PC-9 (cell line): ENCODE measurements at regions not wholly inside any gene's neighbourhood (a gene's known extent, or its start where the extent isn't known, plus 50 kb on each side); places are given as distances from the start of the nearest gene placed in this dataset.

ENCODE experiments used
- BruUV-seq: library from RNA; stranded (reverse); fragments of 400-500 nt; replicated peaks from 2 replicates; lab custom pipeline; 2021; lab: Mats Ljungman, UMichigan
- CTCF ChIA-PET: fragments of 300-600 bp; sonication (Branson Sonifier 250); formaldehyde crosslinking; loops from one replicate; lab custom pipeline; 2022; ENCODE audit warnings: antibody characterized with exemption; lab: Charles Lee
- POLR2A ChIA-PET: fragments of 300-600 bp; sonication (Branson Sonifier 250); formaldehyde crosslinking; loops from one replicate; lab custom pipeline; 2022; ENCODE audit warnings: antibody characterized with exemption; ENCODE audit not compliant: unreplicated experiment; lab: Charles Lee
- DNase-seq, 2 experiments: peaks; one replicate each; pipeline versions ENCODE4 v3.0.0 to v3.0.0-alpha.2; 2015 to 2022; ENCODE audit warnings: mixed read lengths in 1 of 2
- H2AFZ ChIP-seq: fragments of 200-600 bp; sonication (generic); 2 replicates; pipeline ENCODE4 v1.8.1; 2017; ENCODE audit warnings: antibody characterized with exemption
- H3F3A ChIP-seq: fragments of 200-600 bp; sonication (generic); 2 replicates; pipeline ENCODE4 v1.8.1; 2017; ENCODE audit warnings: antibody characterized with exemption, mild to moderate bottlenecking, low read depth; ENCODE audit not compliant: insufficient read depth
- H3K27ac ChIP-seq: fragments of 200-600 bp; sonication (generic); 2 replicates; pipeline ENCODE4 v1.6.1; 2016; ENCODE audit warnings: mixed run types
- H3K27me3 ChIP-seq: fragments of 200-600 bp; sonication (generic); 2 replicates; pipeline ENCODE4 v1.6.1; 2016; ENCODE audit warnings: low read depth, mixed run types; ENCODE audit not compliant: insufficient read depth
- H3K36me3 ChIP-seq: fragments of 200-600 bp; sonication (generic); 2 replicates; pipeline ENCODE4 v1.6.1; 2016; ENCODE audit warnings: low read depth, mixed run types
- H3K4me1 ChIP-seq: fragments of 200-600 bp; sonication (generic); replicated peaks from 2 replicates; pipeline ENCODE4 v1.6.1; 2016; ENCODE audit warnings: mixed run types; ENCODE audit not compliant: insufficient read depth
- H3K4me2 ChIP-seq: fragments of 200-600 bp; sonication (generic); 2 replicates; pipeline ENCODE4 v1.6.1; 2017; ENCODE audit warnings: mixed run types
- H3K4me3 ChIP-seq: fragments of 200-600 bp; sonication (generic); 2 replicates; pipeline ENCODE4 v1.6.1; 2016; ENCODE audit warnings: mixed run types
- H3K79me2 ChIP-seq: fragments of 200-600 bp; sonication (generic); 2 replicates; pipeline ENCODE4 v1.6.1; 2017; ENCODE audit warnings: low read depth, mixed run types
- H3K9me2 ChIP-seq: fragments of 200-600 bp; sonication (generic); 2 replicates; pipeline ENCODE4 v1.8.1; 2017; ENCODE audit warnings: mild to moderate bottlenecking; ENCODE audit not compliant: insufficient read depth
- H3K9me3 ChIP-seq: fragments of 200-600 bp; sonication (generic); 2 replicates; pipeline ENCODE4 v1.8.1; 2016; ENCODE audit warnings: low read depth; ENCODE audit not compliant: insufficient read depth
- H4K20me1 ChIP-seq: fragments of 200-600 bp; sonication (generic); 2 replicates; pipeline ENCODE4 v1.8.1; 2017; ENCODE audit not compliant: insufficient read depth
- EZH2 ChIP-seq: fragments of 200-600 bp; sonication (generic); IDR thresholded peaks from 2 replicates; pipeline ENCODE4 v1.8.0; 2017; ENCODE audit warnings: antibody characterized with exemption, low read depth
- intact Hi-C: fragments of 100-400 bp; cut with micrococcal nuclease; formaldehyde crosslinking; loops from one replicate; pipeline ENCODE4 v1.10.0; 2022; ENCODE audit not compliant: unreplicated experiment
- TF ChIP-seq, protein P1 (sequence below): fragments of 200-600 bp; sonication (generic); conservative IDR thresholded peaks from 2 replicates; pipeline ENCODE4 v1.6.1; 2017; ENCODE audit warnings: mixed run types, antibody characterized with exemption, mild to moderate bottlenecking, moderate library complexity

DNA sequence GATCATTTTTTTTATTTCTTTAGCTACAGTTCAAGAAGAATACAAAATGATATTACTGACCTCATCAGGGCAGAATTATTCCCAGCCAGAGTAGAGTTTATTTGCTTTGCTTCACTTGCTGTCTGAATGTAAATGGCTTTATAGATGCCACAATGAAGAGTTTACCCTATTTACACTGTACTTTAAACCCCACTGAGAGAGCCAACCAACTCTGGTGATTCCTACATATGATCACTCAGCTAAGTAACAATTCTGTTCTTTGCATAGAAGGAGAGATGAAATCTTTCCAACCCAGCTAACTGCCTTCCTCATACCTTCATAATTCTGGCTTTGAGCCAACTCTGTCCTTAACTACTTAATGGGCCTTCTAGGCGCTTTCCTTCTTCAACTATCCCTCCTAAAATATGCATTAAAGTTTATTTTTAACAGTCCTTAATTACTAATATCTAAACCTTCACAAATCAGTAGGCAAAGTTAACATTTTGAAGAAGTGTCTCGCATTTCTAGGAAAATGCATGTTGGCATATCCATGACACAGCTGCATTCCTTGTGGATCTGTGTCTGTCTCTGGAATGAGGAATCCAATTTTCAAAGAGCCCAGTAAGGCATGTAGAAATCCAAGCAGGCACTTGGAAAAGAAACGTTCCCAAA is 284.8 kb upstream of the GRAMD2B start:
- TF ChIP-seq EZH2, result no peak
- TF ChIP-seq, protein P1, sequence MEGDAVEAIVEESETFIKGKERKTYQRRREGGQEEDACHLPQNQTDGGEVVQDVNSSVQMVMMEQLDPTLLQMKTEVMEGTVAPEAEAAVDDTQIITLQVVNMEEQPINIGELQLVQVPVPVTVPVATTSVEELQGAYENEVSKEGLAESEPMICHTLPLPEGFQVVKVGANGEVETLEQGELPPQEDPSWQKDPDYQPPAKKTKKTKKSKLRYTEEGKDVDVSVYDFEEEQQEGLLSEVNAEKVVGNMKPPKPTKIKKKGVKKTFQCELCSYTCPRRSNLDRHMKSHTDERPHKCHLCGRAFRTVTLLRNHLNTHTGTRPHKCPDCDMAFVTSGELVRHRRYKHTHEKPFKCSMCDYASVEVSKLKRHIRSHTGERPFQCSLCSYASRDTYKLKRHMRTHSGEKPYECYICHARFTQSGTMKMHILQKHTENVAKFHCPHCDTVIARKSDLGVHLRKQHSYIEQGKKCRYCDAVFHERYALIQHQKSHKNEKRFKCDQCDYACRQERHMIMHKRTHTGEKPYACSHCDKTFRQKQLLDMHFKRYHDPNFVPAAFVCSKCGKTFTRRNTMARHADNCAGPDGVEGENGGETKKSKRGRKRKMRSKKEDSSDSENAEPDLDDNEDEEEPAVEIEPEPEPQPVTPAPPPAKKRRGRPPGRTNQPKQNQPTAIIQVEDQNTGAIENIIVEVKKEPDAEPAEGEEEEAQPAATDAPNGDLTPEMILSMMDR, result no peak

DNA sequence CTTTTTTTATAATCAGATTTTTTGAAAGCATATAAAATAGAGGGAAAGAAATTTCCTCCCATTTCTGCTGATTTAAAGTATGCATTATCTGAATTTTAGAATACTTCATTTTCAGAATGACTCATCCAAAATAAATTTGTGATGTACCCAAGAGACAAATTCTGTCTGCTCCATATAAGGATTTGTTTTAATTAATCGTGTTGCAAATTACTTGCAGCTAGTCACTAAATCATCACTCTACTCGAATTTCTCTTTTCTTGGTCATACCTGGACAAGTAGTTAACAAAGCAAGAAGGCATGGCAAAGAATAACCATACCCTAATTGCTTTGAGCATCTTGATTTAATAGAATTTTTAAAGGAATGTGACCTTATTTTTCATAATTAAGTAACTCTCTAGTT is 284.1 kb upstream of the GRAMD2B start:
- Histone ChIP-seq H4K20me1 (no peaks in the 10 kb centered on the region), H3K4me3 (no peak overlapping the region), H3F3A (no peaks in the 10 kb centered on the region), H3K9me2 (no peaks in the 10 kb centered on the region), H3K27me3 (no peaks in the 10 kb centered on the region), H2AFZ (no peak overlapping the region), H3K79me2 (no peaks in the 10 kb centered on the region), H3K36me3 (no peaks in the 10 kb centered on the region), H3K4me1 (no peaks in the 10 kb centered on the region), H3K4me2 (no peak overlapping the region), H3K27ac (no peak overlapping the region), H3K9me3 (no peaks in the 10 kb centered on the region)
- no peak for DNase-seq
- intact Hi-C loops, result no loop called here
- POLR2A ChIA-PET, result no interaction called here
- TF ChIP-seq, protein P1, result no peak
- no peak for TF ChIP-seq EZH2
- no TSS peak for BruUV-seq
- CTCF ChIA-PET, result no interaction called here

More for the DNA sequence above, 284.8 kb upstream of the GRAMD2B start:
- H3K4me3 ChIP-seq, result no peak overlapping the region
- POLR2A ChIA-PET, result no interaction called here
- H3K9me3 ChIP-seq, result no peaks in the 10 kb centered on the region
- intact Hi-C loops, result no loop called here
- no peaks in the 10 kb centered on the region for H4K20me1 ChIP-seq
- H3K4me1 ChIP-seq, result no peaks in the 10 kb centered on the region
- H2AFZ ChIP-seq, result no peak overlapping the region
- no peak overlapping the region for H3K4me2 ChIP-seq
- CTCF ChIA-PET, result no interaction called here
- H3K36me3 ChIP-seq, result no peaks in the 10 kb centered on the region
- no peaks in the 10 kb centered on the region for H3K27me3 ChIP-seq
- DNase-seq, result no peak
- no peaks in the 10 kb centered on the region for H3K79me2 ChIP-seq
- no peaks in the 10 kb centered on the region for H3F3A ChIP-seq
- BruUV-seq, result no TSS peak
- H3K9me2 ChIP-seq, result no peaks in the 10 kb centered on the region
- no peak overlapping the region for H3K27ac ChIP-seq

DNA sequence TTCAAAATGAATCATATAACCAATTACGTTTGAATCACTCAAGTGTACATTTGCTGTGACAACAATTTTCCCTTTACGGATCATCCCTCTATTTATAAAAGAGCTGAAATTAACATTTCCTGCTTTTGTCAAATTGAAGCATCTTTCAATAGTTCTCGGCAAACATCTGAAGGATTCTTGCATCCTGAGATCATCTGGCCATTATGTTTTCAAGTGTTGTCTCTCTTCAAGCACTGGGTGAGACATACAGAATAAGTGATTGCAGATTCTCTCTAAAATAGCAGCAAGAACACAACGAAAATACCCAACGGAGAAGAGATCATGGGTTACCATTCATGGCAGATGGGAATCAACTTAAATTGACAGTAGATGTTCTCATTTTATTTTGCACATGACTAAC is 283.4 kb upstream of the GRAMD2B start:
- no peak for TF ChIP-seq EZH2
- TF ChIP-seq, protein P1, result no peak
- Histone ChIP-seq H3K4me2 (no peak overlapping the region), H3K36me3 (no peaks in the 10 kb centered on the region), H3K27me3 (no peaks in the 10 kb centered on the region), H3F3A (no peaks in the 10 kb centered on the region), H3K9me3 (no peaks in the 10 kb centered on the region), H3K27ac (no peak overlapping the region), H3K79me2 (no peaks in the 10 kb centered on the region), H2AFZ (no peak overlapping the region), H4K20me1 (no peaks in the 10 kb centered on the region), H3K4me3 (no peak overlapping the region), H3K9me2 (no peaks in the 10 kb centered on the region; the same call in 1 of the 2 replicates), H3K4me1 (no peaks in the 10 kb centered on the region)
- no peak for DNase-seq
- ChIA-PET CTCF (no interaction called here), POLR2A (no interaction called here)
- no TSS peak for BruUV-seq
- intact Hi-C loops, result no loop called here
